ENCODE measurements at regions not wholly inside any gene's neighbourhood (a gene's known extent, or its start where the extent isn't known, plus 50 kb on each side); places are given as distances from the start of the nearest gene placed in this dataset.

GRCh38 chr15:47212222-47213010 is 504.9 kb upstream of the SEMA6D start:
- no peak for DNase-seq (ENCODE audit: low read depth)

GRCh38 chr15:47213883-47214282 is 503.4 kb upstream of the SEMA6D start:
- DNase-seq (ENCODE audit: low read depth) = no peak

- DNase-seq (ENCODE audit: low read depth) = no peak
These were observed 499.0 kb upstream of the SEMA6D start for GRCh38 chr15:47218295-47218694.

GRCh38 chr15:47244361-47244760 is 472.9 kb upstream of the SEMA6D start:
- DNase-seq (ENCODE audit: low read depth) = no peak

GRCh38 chr15:47246317-47246716 is 471.0 kb upstream of the SEMA6D start:
- no peak for DNase-seq (ENCODE audit: low read depth)

GRCh38 chr15:47258521-47258920 is 458.8 kb upstream of the SEMA6D start:
- no peak for DNase-seq (ENCODE audit: low read depth)

- no peak for DNase-seq (ENCODE audit: low read depth)
These were observed 451.6 kb upstream of the SEMA6D start for GRCh38 chr15:47265686-47266085.

GRCh38 chr15:47266566-47266965 is 450.7 kb upstream of the SEMA6D start:
- DNase-seq (ENCODE audit: low read depth) = no peak

- no peak for DNase-seq (ENCODE audit: low read depth)
These were observed 443.4 kb upstream of the SEMA6D start for GRCh38 chr15:47273864-47274263.

- no peak for DNase-seq (ENCODE audit: low read depth)
These were observed 434.1 kb upstream of the SEMA6D start for GRCh38 chr15:47283246-47283645.

- no peak for DNase-seq (ENCODE audit: low read depth)
These were observed 428.5 kb upstream of the SEMA6D start for GRCh38 chr15:47288794-47289193.

- no peak for DNase-seq (ENCODE audit: low read depth)
These were observed 427.6 kb upstream of the SEMA6D start for GRCh38 chr15:47289656-47290055.

- no peak for DNase-seq (ENCODE audit: low read depth)
These were observed 425.5 kb upstream of the SEMA6D start for GRCh38 chr15:47291767-47292166.

GRCh38 chr15:47292638-47293190 is 424.6 kb upstream of the SEMA6D start:
- no peak for DNase-seq (ENCODE audit: low read depth)

GRCh38 chr15:47293466-47294162 is 423.7 kb upstream of the SEMA6D start:
- DNase-seq (ENCODE audit: low read depth) = peak; percentile 98

- DNase-seq (ENCODE audit: low read depth) = peak; percentile 54
These were observed 422.5 kb upstream of the SEMA6D start for GRCh38 chr15:47294765-47295259.

- peak; percentile 59 for DNase-seq (ENCODE audit: low read depth)
These were observed 420.4 kb upstream of the SEMA6D start for GRCh38 chr15:47296881-47297280.

GRCh38 chr15:47299846-47300434 is 417.4 kb upstream of the SEMA6D start:
- DNase-seq (ENCODE audit: low read depth) = no peak

GRCh38 chr15:47300596-47300995 is 416.7 kb upstream of the SEMA6D start:
- DNase-seq (ENCODE audit: low read depth) = no peak

GRCh38 chr15:47301481-47301880 is 415.8 kb upstream of the SEMA6D start:
- DNase-seq (ENCODE audit: low read depth) = no peak

- DNase-seq (ENCODE audit: low read depth) = no peak
These were observed 412.6 kb upstream of the SEMA6D start for GRCh38 chr15:47304656-47305055.

GRCh38 chr15:47312161-47312560 is 405.1 kb upstream of the SEMA6D start:
- no peak for DNase-seq (ENCODE audit: low read depth)

Data from amniotic epithelial cell (primary cell).